WTC11 (cell line): ENCODE measurements at regions not wholly inside any gene's neighbourhood (a gene's known extent, or its start where the extent isn't known, plus 50 kb on each side); places are given as distances from the start of the nearest gene placed in this dataset.

Experiments
- ATAC-seq: fragments of 200-7000 bp; cut with Tn5 transposase; 2 replicates; pipeline ENCODE4 v1.10.0; 2021; ENCODE audit warnings: mild to moderate bottlenecking, moderate library complexity
- CTCF ChIA-PET: fragments of 300-600 bp; sonication (Branson Sonifier 250); formaldehyde crosslinking; loops from one replicate; lab custom pipeline; 2021; ENCODE audit warnings: antibody characterized with exemption; lab: Charles Lee
- POLR2A ChIA-PET: fragments of 350-600 bp; sonication (Branson Sonifier 250); formaldehyde crosslinking; loops from one replicate; lab custom pipeline; 2021; ENCODE audit warnings: antibody characterized with exemption; lab: Charles Lee
- DNase-seq: peaks from one replicate; pipeline ENCODE4 v3.0.0; 2021; ENCODE audit warnings: low spot score
- H3K27ac Mint-ChIP-seq: 2 replicates; pipeline ENCODE4 v1.8.0; 2021; ENCODE audit warnings: mixed read lengths
- H3K27me3 Mint-ChIP-seq: 2 replicates; pipeline ENCODE4 v1.8.0; 2021; ENCODE audit warnings: low read depth, mild to moderate bottlenecking, moderate library complexity, mixed read lengths
- H3K36me3 Mint-ChIP-seq: 2 replicates; pipeline ENCODE4 v1.8.0; 2021; ENCODE audit warnings: mixed read lengths
- H3K4me1 Mint-ChIP-seq: 2 replicates; pipeline ENCODE4 v1.8.0; 2022; ENCODE audit warnings: mixed read lengths
- H3K4me3 Mint-ChIP-seq: 2 replicates; pipeline ENCODE4 v1.8.0; 2021; ENCODE audit warnings: mild to moderate bottlenecking, moderate library complexity, mixed read lengths
- H3K9me3 Mint-ChIP-seq: 2 replicates; pipeline ENCODE4 v1.8.0; 2021; ENCODE audit warnings: mixed read lengths
- ARID4B ChIP-seq: sonication (generic); formaldehyde crosslinking; IDR thresholded peaks from 2 replicates; pipeline ENCODE4 v1.8.0; 2023; ENCODE audit warnings: missing genetic modification reagents, mild to moderate bottlenecking, borderline replicate concordance
- IRF1 ChIP-seq: sonication (generic); formaldehyde crosslinking; IDR thresholded peaks from 2 replicates; pipeline ENCODE4 v1.8.0; 2023; ENCODE audit warnings: missing genetic modification reagents
- MLX ChIP-seq: sonication (generic); formaldehyde crosslinking; IDR thresholded peaks from 2 replicates; pipeline ENCODE4 v1.8.1; 2023; ENCODE audit warnings: mild to moderate bottlenecking, missing genetic modification reagents, moderate library complexity
- ZMAT4 ChIP-seq: fragments of 250-450 bp; sonication (Bioruptor Pico); IDR thresholded peaks from 2 replicates; pipeline ENCODE4 v1.9.0; 2021; ENCODE audit warnings: mild to moderate bottlenecking
- ZNF396 ChIP-seq: fragments of 250-450 bp; sonication (Bioruptor Pico); IDR thresholded peaks from 2 replicates; pipeline ENCODE4 v1.8.0; 2021; ENCODE audit warnings: mild to moderate bottlenecking, moderate library complexity, borderline replicate concordance
- ZNF425 ChIP-seq: fragments of 250-450 bp; sonication (Bioruptor Pico); conservative IDR thresholded peaks from 2 replicates; pipeline ENCODE4 v1.9.0; 2021; ENCODE audit warnings: mild to moderate bottlenecking
- ZNF532 ChIP-seq: fragments of 250-450 bp; sonication (Bioruptor Pico); IDR thresholded peaks from 2 replicates; pipeline ENCODE4 v1.9.0; 2021; ENCODE audit warnings: mild to moderate bottlenecking, borderline replicate concordance

- TF ChIP-seq ARID4B (no peak), ZNF532 (CRISPR knock-in tag) (no peak), ZNF396 (no peak), ZMAT4 (no peak)
These were observed 291.8 kb downstream of the FBXW7 start (continued) for GRCh38 chr4:152243896-152244595.

GRCh38 chr4:152243206-152243605 lies 292.7 kb downstream of the FBXW7 start:
- DNase-seq (no peak), ATAC-seq (no peak)
- H3K27ac Mint-ChIP-seq, result no peak overlapping the region
- no peak for TF ChIP-seq IRF1
- no peak for TF ChIP-seq ZNF532 (CRISPR knock-in tag)
- no peak for TF ChIP-seq MLX (CRISPR knock-in tag)
- no peak for TF ChIP-seq ZNF425 (CRISPR knock-in tag)
- no peaks in the 10 kb centered on the region for H3K27me3 Mint-ChIP-seq
- POLR2A ChIA-PET, result no interaction called here
- H3K4me1 Mint-ChIP-seq, result peaks cover 8% of the 10 kb centered on the region
- H3K9me3 Mint-ChIP-seq, result no peaks in the 10 kb centered on the region
- no peaks in the 10 kb centered on the region for H3K36me3 Mint-ChIP-seq
- CTCF ChIA-PET, result no interaction called here
- no peak overlapping the region for H3K4me3 Mint-ChIP-seq
